Central memory CD4-positive, alpha-beta T cell (primary cell): ENCODE measurements at regions not wholly inside any gene's neighbourhood (a gene's known extent, or its start where the extent isn't known, plus 50 kb on each side); places are given as distances from the start of the nearest gene placed in this dataset.

Source experiments
- DNase-seq: peaks from one replicate; pipeline ENCODE4 v3.0.0; 2022

DNA sequence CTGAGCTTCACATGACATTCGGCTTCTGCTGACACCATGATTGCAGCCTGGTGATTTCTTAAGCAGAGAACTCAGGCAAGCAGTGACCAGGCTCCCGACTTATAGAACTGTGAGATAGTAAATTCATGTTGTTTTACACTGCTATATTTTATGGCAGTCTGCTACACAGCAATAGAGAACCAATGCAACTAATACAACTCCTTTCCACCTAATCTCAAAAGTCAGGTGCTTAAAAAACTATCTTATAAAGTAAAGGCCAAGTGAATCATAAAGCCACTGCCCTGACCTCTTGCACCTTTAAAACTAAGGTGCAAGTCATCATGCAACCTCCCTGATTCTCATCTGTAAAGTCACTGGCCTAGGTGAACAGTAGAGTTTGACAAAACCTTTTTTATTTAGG lies 95.3 kb upstream of the GLS start:
- no peak for DNase-seq

DNA sequence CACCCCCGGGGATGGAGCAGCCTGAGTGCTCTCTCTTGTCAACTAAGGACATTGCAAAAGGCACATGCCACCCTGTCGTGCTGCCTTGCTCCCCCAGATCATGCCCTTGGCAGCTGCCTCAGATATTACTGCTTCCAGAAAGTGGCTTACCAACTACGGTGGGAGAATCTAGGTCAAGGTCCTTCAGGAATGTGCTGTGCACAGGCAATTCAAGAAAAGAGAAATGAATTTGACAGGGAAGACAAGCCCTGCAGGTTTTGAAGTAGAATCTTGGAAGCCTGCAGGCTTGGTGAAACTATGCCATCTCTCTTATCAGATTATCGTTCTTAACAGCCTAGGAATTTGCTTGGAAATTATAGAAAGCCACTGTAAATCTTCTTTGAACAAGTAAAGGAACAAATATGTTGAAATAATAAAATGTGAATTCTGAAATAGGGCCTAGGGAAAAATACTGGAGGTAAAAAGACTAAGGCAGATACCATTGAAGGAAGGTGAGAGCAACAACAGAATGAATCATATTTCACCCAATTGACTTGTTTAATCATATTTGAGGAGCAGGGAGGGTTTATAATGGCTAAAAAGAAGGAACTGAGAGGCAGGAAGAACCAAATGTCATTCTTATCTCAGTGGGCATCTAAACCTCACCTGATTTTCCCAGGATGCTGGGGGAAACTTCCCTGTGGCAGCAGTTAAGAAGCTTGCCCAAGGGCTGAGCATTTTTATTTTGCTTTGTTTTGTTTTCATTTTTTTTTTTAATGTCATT lies 94.0 kb upstream of the GLS start:
- DNase-seq: no peak

DNA sequence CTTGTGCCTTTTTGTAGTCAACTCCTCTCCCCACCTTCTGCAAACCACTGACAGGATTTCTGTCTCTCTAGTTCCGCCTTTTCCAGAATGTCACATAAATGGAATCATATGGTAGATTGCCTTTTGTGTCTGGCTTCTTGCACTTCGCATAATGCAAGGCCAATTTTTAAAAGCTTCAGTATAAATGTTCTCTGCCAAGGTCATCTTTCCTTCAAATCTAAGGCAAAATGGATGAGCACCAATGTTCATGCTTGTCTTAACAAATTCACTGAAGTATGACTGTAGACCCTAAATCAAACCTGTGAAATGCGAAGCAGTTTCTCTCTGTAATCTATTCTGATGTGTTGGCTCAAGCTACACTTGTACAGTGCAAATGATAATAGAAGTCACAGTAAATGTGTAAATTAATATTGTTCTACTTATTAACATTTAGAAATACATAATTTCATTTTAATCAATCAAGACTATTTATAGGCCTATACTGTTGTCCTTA lies 92.8 kb upstream of the GLS start:
- DNase-seq: no peak

DNA sequence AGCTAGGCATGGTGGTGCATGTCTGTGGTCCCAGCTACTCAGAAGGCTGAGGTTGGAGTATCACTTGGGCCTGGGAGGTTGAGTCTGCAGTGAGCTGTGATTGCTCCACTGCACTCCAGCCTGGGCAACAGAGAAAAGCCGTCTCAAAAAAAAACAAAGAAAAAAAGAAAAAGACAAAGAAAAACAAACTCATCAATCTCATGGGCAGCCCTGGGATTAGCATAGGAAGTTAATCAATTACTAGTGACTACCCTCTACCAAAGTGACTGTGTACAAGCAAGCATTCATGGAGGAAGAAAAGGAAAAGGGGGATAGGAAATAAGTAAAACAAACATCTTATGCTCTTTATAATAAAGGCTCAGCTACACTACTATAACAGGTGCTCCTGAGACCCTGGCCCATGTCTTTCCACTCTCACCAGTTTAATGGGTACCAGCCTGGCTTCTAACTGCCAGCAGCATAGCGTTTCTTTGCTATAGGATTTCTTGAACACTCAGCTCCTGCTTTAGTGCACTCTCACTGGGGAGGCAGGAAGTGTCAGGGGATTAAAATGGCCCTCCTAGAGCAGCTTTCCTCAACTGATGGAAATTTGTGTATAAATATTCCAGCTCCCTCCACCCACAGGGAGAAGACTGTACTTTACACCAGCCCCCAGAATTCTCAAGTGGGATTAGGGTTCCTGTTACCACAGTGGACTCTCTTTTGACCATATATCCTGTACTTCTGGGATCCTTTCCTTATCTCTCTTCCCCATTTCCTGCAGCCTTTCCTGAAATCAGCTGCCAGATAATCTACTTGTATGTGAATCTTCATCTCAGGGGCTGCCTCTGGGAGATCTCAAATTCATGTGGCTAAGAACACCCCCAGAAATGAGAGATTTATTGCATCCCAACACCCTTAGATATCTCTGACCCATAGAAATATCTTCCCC lies 91.3 kb upstream of the GLS start:
- no peak for DNase-seq

GRCh38 chr2:190791347-190791975 lies 89.2 kb upstream of the GLS start:
- no peak for DNase-seq

DNA sequence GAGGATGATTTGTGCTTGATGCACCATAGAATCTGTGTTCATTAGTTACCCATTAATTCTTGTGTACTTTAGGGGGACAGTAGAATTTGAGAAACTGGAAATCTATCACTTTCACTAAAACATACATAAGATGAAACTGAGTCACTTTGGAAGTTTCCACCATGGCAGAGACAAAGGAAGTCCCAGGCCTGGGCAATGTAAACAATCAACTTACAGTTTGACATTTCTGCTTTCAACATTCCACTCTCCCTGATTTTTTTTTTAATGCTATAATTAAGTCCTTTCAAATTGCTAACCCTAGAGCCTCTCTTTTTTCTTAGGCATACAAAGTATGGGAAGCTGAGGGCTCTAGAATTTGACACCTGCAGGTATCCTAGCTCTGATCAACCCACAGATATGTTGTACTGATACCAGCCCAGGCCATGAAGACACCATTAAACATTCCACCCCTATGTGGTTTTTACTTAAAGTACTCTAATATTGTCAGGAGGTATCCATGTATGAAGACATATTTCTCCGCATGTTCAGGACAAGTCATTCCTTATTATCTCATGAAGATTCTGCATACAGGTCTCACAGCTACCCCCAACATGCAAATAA lies 88.5 kb upstream of the GLS start:
- no peak for DNase-seq

DNA sequence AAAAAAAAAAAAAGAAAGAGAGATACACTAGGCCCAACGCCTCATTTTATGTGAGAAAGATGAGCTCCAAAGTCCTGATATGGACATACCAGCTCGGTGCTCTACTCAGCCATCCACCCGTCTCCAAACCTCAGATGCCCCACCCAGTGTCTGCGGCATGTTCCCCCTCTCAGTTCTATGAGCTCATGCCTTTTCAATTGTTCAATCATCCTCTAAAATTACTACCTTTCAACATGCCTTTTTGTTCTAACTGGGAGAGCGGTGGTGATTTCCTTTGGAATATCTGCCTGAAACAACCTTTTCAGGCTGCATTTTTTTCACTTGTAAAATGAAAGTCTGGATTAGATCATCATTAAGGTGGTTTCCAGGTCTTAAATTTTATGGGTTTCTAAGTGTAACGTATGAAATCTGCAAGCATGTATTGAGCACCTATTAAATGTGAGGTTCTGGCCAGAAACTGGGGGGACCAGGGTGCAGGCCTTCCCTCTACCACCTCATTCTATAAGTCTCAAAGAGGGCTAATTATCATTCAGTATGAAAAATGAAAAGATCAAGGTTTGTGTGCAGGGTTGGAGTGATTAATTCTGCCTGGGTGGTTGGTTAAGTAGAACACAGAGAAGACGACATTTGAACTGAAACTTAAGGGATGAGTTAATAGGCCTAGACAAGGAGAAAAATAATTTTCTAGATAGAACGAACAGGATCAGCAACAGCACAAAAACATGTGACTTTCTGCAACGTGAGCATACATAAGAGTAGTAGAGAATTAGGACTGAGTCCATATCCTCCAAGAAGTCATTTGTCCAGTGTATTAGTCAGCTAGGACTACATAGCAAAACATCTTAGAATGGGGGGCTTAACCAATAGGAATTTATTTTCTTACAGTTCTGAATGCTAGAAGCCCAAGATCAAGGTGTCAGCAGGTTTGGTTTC lies 87.4 kb upstream of the GLS start:
- no peak for DNase-seq

GRCh38 chr2:190794377-190794776 lies 86.2 kb upstream of the GLS start:
- no peak for DNase-seq

DNA sequence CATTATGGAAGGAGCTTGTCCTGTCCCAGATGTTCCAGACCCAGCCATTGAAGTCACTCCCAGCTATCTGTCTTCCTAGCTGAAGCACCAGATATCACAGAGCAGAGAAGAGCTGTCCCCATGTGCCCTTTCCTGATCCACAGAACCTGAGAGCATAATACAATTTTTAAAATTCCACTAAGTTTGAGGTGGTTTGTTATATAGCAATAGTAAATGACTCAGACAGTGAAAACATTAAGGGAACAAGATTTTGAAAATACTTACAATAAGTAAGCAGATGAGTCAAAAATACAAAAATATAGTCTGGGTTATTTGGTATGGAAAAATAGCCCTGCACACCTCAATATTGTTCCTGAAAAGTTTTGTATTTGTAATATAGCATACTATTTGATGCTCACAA lies 85.8 kb upstream of the GLS start:
- DNase-seq: no peak

GRCh38 chr2:190795686-190796085 lies 84.9 kb upstream of the GLS start:
- no peak for DNase-seq

DNA sequence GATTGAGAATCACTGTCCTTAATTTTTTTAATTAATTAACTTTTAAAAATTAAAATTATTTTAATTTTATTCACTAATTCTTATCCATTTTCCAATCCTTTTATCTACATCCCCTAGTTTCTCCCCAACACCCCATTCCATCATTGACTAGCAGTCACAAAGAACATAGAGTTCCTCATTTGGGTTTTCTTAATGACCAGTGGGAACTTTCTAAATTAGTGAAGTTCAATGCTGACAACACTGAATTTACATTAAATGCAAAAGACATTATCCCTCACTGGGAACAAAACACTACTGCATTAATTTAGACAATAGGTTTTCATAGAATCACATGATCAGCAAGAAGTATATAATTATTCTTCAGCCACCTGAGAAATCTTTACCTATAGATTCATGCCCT lies 80.6 kb upstream of the GLS start:
- no peak for DNase-seq

DNA sequence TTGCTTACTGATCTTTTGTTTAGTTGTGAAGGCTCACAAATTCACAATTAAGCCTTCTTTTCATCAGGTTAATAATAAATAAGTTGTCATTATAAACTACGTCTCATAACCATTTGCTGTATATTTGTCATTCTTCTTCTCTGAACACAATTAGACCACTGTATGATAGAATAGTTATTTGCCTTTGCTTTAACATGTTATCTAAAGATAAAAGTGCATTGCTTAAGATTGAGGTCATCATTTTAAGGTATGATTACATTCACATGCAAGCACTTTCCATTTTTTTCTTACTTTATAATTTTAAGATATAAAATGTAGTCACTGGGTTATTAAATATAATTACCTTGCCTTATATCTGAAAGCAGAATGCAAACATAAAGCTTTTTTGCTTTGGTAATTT lies 80.1 kb upstream of the GLS start:
- no peak for DNase-seq

DNA sequence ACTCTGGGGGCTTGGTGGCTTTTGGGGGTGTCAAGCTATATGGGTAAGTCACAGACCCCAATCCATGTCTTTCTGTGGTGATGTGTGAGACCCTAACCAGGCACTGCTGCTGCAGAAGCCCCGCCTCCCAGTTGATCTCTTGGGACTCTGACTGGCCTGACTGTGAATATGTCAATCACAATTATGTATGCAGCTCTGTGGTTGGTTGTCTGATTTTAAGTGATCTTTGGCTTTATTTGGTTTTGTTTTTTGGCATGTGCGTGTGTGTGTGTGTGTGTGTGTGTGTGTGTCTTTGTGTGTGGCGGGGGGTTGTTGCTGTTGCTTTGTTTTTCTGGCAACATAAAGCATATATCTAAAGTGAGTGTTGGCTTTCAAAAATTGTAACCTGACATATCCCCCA lies 78.5 kb upstream of the GLS start:
- DNase-seq: no peak

DNA sequence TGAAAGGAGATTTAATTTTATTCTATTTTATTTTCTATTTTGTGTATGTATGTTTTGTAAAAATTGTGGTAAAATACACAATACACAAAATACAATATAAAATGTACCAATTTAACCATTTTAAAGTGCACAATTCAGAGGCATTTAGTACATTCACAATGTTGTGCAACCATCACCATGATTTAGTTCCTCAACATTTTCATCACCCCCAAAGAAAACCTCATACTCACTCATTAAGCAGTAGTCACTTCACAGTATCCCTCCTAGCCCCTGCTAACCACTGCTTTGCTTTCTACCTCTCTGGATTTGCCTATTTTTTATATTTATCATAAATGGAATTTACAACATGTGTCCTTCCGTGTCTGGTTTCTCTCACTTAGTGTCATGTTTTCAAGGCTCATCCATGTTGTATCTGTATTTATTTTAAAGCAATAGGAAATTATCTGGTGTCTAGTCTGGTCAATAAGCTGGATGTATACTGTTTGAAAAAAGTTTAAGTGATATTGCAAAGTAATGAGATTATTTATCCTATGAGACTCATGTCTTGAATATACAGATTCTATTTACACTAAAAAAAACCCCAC lies 77.9 kb upstream of the GLS start:
- DNase-seq: no peak

- no peak for DNase-seq
Observed at GRCh38 chr2:190804182-190804795, 76.3 kb upstream of the GLS start.

DNA sequence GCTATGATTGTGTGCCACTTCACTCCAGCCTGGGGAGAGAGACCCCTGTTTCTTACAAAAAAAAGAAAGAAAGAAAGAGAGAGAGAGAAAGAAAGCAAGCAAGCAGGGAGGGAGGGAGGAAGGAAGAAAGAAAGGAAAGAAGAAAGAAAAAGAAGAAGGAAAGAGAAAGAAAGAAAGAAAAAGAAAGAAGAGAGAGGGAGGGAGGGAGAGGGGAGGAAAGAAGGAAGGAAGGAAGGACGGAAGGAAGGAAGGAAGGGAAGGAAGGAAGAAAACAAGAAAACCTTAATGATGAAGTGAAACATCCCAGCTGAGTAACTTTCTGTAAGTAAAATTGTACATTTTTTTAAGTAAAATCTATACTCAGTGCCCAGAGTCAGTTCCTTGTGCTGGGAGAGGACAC lies 75.5 kb upstream of the GLS start:
- no peak for DNase-seq

DNA sequence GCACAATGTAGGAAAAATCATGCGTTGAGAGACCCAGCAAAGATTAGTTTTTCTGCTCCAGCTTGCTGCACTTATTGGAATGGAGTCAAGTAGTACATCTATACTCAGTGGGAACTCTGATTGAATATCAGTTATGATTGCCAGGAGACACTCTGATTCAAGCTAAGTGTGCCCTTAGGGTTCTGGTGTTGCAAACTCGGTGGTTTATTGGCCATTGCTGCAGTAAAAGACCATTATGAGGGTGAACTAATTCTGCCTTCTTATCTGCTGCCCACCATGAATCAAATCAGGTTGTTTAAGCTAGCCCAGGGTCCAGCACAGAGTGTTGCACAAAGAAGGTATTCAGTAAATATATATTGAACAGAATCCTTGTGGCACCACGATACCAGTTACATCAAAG lies 74.8 kb upstream of the GLS start:
- no peak for DNase-seq

DNA sequence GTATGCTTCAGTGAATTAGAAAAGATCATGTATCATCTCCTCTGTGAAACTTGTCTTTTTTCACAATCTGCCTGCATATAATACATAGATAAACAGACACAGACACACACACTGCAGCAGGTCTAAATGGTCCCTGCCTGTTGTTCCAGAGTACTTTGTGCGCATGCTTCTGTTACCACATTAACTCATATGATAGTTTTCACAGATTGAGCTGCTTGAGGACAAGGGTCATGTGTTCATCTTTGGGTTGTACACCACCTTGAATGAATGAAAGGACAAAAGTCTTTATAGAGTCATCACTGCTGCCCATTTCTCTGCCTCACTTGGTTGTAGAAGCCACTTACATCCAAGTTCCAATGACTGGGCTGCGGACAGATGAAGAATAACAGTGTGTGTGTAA lies 72.7 kb upstream of the GLS start:
- DNase-seq: no peak

GRCh38 chr2:190809139-190809764 lies 71.4 kb upstream of the GLS start:
- no peak for DNase-seq

DNA sequence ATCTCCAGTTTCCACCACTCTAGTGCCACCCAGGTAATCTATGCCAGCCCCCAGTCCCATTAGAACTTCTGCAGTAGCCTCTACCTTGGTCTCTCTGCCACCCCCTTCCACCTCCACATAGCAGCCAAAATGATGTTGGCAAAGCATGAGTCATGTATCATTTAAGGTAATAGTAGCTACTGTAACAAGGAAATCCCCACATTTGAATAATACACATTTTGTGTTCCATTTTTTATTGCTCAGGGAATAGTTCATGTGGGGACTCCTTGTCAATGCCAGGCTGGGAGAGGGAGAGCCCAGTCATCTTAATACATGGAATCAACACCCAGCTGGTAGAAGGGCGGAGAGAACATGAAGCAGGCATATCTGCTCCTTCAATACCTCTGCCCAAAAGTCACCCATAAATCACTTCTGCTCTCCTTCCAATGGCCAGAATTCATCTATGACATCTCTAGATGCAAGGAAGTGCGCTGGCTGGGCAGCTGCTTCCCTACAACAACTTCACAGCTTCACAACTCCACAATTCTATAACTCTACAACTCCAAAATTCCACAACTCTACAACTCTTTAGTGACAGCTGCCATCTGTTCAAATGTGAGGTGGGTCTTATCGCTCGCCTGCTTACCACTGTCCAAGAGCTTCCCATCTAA lies 70.6 kb upstream of the GLS start:
- DNase-seq: no peak
